Body of pancreas (tissue), 4 donors: ENCODE measurements at regions not wholly inside any gene's neighbourhood (a gene's known extent, or its start where the extent isn't known, plus 50 kb on each side); places are given as distances from the start of the nearest gene placed in this dataset.

Experiments used
- CTCF ChIP-seq, 7 experiments: fragments of 450-650 bp in 4 of 7; fragments of 200-600 bp in 3 of 7; sonication (generic) in 3 of 7; IDR thresholded peaks; one replicate each; pipeline ENCODE4 v1.5.1; 2016 to 2019; ENCODE audit warnings: antibody characterized with exemption in 7 of 7
- POLR2A ChIP-seq, 3 donors: fragments of 450-650 bp; IDR thresholded peaks; one replicate each; pipeline ENCODE4 v1.6.1; 2016; ENCODE audit warnings: antibody characterized with exemption in 3 of 3, mild to moderate bottlenecking in 2 of 3

GRCh38 chr16:26733710-26734109 lies 333.0 kb upstream of the C16orf82 start:
- TF ChIP-seq CTCF (IDR thresholded peaks at IDR 0.05) (no peak), POLR2A (IDR thresholded peaks at IDR 0.05) (no peak)
